Heart right ventricle (tissue), 16 donors: ENCODE measurements at regions not wholly inside any gene's neighbourhood (a gene's known extent, or its start where the extent isn't known, plus 50 kb on each side); places are given as distances from the start of the nearest gene placed in this dataset.
A peak's percentile ranks its signal among the peaks of the same experiment; 100 is the strongest.

Experiments
- ATAC-seq, 8 donors: fragments of 200-7000 bp; cut with Tn5 transposase; one replicate each; pipeline ENCODE4 v1.9.1; 2020; ENCODE audit warnings: mild to moderate bottlenecking in 8 of 8, moderate library complexity in 8 of 8, moderate number of reproducible peaks in 1 of 8
- DNase-seq, 2 donors: peaks; one replicate each; pipeline ENCODE4 v3.0.0-alpha.2; 2020
- H3K27ac ChIP-seq, 10 donors: fragments of 200-600 bp; sonication (generic) in 2 of 10; one replicate each; pipeline versions ENCODE4 v1.5.0 to v1.8.0; 2020 to 2022; ENCODE audit warnings: mild to moderate bottlenecking in 3 of 10
- H3K27me3 ChIP-seq, 7 donors: fragments of 200-600 bp; one replicate each; pipeline ENCODE4 v1.8.0; 2021 to 2022; ENCODE audit warnings: mild to moderate bottlenecking in 2 of 7
- H3K36me3 ChIP-seq, 9 donors: fragments of 200-600 bp; sonication (generic) in 1 of 9; one replicate each; pipeline versions ENCODE4 v1.5.0 to v1.8.0; 2020 to 2022; ENCODE audit warnings: mild to moderate bottlenecking in 2 of 9
- H3K4me1 ChIP-seq, 9 donors: fragments of 200-600 bp; sonication (generic) in 1 of 9; one replicate each; pipeline versions ENCODE4 v1.5.0 to v1.8.0; 2020 to 2022; ENCODE audit warnings: mild to moderate bottlenecking in 4 of 9
- H3K4me3 ChIP-seq, 10 donors: fragments of 200-600 bp; sonication (generic) in 2 of 10; one replicate each; pipeline versions ENCODE4 v1.5.0 to v1.8.0; 2020 to 2022; ENCODE audit warnings: mild to moderate bottlenecking in 7 of 10, moderate library complexity in 2 of 10
- H3K9me3 ChIP-seq, 11 donors: fragments of 200-600 bp in 10 of 11; sonication (generic) in 2 of 11; one replicate each; pipeline versions ENCODE4 v1.5.0 to v1.8.0; 2013 to 2022; ENCODE audit warnings: mild to moderate bottlenecking in 2 of 11, control low read depth in 1 of 11, moderate library complexity in 1 of 11
- CTCF ChIP-seq, 9 donors: fragments of 200-600 bp; sonication (generic) in 2 of 9; IDR thresholded peaks; one replicate each; pipeline versions ENCODE4 v1.5.0 to v1.8.0; 2021 to 2022; ENCODE audit warnings: antibody characterized with exemption in 9 of 9, mild to moderate bottlenecking in 5 of 9, moderate library complexity in 1 of 9
- WGBS, 2 donors: extraction: QIAGEN DNeasy Blood & Tissue Kit; methylation state at CpG; one replicate each; pipeline ENCODE4 v1.1.7; 2013; ENCODE audit warnings: inconsistent platforms in 1 of 2; 5-methylcytosine and 5-hydroxymethylcytosine counted together
- intact Hi-C, 10 donors: fragments of 100-400 bp; cut with DNase I; formaldehyde crosslinking; loops; one replicate each; pipeline versions ENCODE4 v1.11.1 to v1.14.2; 2022
- donor health status: Arrhythmogenic right ventricular cardiomyopathy.
- donor health status: ischemic (EF 13 %, LVEDD 7.1; RV severe dilation, severe dysfunction).
- donor health status: healthy with polysubstance abuse.
- donor health status: DM: no; HTN: yes; CAD: no.
- donor health status: DM: no; HTN: no; CAD: no.
- donor health status: ischemic (EF 25% LVEDD 6.9; RV normal size, moderate dysfunction).
- donor health status: ischemic (EF 25% LVEDD 5.7; RV mildly dilated, moderate dysfunction).
- donor health status: healthy.
- donor health status: DM: yes; HTN: yes; CAD: no.
- donor health status: Ischemic cardiomyopathy.
- donor health status: ischemic (EF 35%, LVEDD 5.7; RV mildly dilated, moderate dysfunction).
- donor health status: nonischemic (EF 11% LVEDD 7.7; RV severe dilation, severe dysfunction).
- donor health status: DM: yes; HTN: yes; CAD: no.
- donor health status: PGD.
- donor health status: ischemic (EF 29% LVEDD 5.4; RV normal size, mild dysfunction).
- donor health status: nonischemic (EF 23%, LVEDD 6.1; RV moderate dilation, normal function).

GRCh38 chr6:14065350-14065749 lies 52.2 kb upstream of the CD83 start:
- peaks cover 0 to 26% (median 0%) of the 10 kb centered on the region in 7 donors for H3K27me3 ChIP-seq
- DNase-seq = no peak
- H3K9me3 ChIP-seq = peaks cover 0 to 8% (median 0%) of the 10 kb centered on the region in 11 donors
- TF ChIP-seq CTCF (IDR thresholded peaks at IDR 0.05) = no peak
- H3K4me3 ChIP-seq = no peak overlapping the region
- H3K27ac ChIP-seq = no peak overlapping the region
- 85 to 92% methylated on average over 1 of the region's 1 CpG for WGBS, 2 donors
- ATAC-seq = no peak
- no peaks in the 10 kb centered on the region for H3K36me3 ChIP-seq
- intact Hi-C loops = loop anchor here in 8 of 10 donors (5.0 to 10.0 kb wide), 4 partner anchors 158 to 273 kb away; no protein-coding TSS in a partner anchor
- peaks cover 0 to 7% (median 0%) of the 10 kb centered on the region in 9 donors for H3K4me1 ChIP-seq

- Histone ChIP-seq H3K4me1 (no peaks in the 10 kb centered on the region), H3K4me3 (no peak overlapping the region), H3K36me3 (no peaks in the 10 kb centered on the region), H3K27me3 (peaks cover 0 to 22% (median 0%) of the 10 kb centered on the region in 7 donors), H3K9me3 (peaks cover 0 to 8% (median 0%) of the 10 kb centered on the region in 11 donors), H3K27ac (no peak overlapping the region)
- TF ChIP-seq CTCF (IDR thresholded peaks at IDR 0.05) = peak; percentile 36 to 77 (median 71)
- DNase-seq = peak in 1 of 2 donors; percentile 19
- WGBS, 2 donors = 8 to 11% methylated on average over 5 of the region's 5 CpGs
- intact Hi-C loops = loop anchor here in 9 of 10 donors (1.0 to 10.0 kb wide), 7 partner anchors 157 to 275 kb away; no protein-coding TSS in a partner anchor
- ATAC-seq = peak in 7 of 8 donors; percentile 49 to 81 (median 71)
Measured at GRCh38 chr6:14066782-14067406, 50.7 kb upstream of the CD83 start.

- H3K4me1 ChIP-seq = no peaks in the 10 kb centered on the region
- H3K36me3 ChIP-seq = no peaks in the 10 kb centered on the region
- H3K27me3 ChIP-seq = peaks cover 0 to 15% (median 0%) of the 10 kb centered on the region in 7 donors
- intact Hi-C loops = loop anchor here in 9 of 10 donors (1.0 to 10.0 kb wide), 7 partner anchors 157 to 275 kb away; no protein-coding TSS in a partner anchor
- 87 to 92% methylated on average over 3 of the region's 3 CpGs for WGBS, 2 donors
- no peak overlapping the region for H3K4me3 ChIP-seq
- TF ChIP-seq CTCF (IDR thresholded peaks at IDR 0.05) = no peak
- no peak for ATAC-seq
- peaks cover 0 to 3% (median 0%) of the 10 kb centered on the region in 11 donors for H3K9me3 ChIP-seq
- DNase-seq = no peak
- H3K27ac ChIP-seq = no peak overlapping the region
Measured at GRCh38 chr6:14067656-14068055, 49.9 kb upstream of the CD83 start.
